DMS153 treated with DMSO at 0.1 percent for 48 hours (cell line): ENCODE measurements at regions not wholly inside any gene's neighbourhood (a gene's known extent, or its start where the extent isn't known, plus 50 kb on each side); places are given as distances from the start of the nearest gene placed in this dataset.

ENCODE experiments used
- DNase-seq: peaks from one replicate; lab custom pipeline; 2025; ENCODE audit not compliant: unreplicated experiment; lab: John Stamatoyannopoulos, UW

GRCh38 chr6:43858161-43859153 is 88.4 kb downstream of the VEGFA start:
- DNase-seq: no peak

- DNase-seq: no peak
Measured at GRCh38 chr6:43856005-43856765, 86.2 kb downstream of the VEGFA start.

- no peak for DNase-seq
Measured at GRCh38 chr6:43855247-43855646, 85.2 kb downstream of the VEGFA start.

GRCh38 chr6:43853066-43853650 is 83.1 kb downstream of the VEGFA start:
- DNase-seq: no peak

GRCh38 chr6:43852350-43852864 is 82.4 kb downstream of the VEGFA start:
- DNase-seq: no peak

- no peak for DNase-seq
Measured at GRCh38 chr6:43851204-43851865, 81.3 kb downstream of the VEGFA start.

GRCh38 chr6:43850314-43851203 is 80.5 kb downstream of the VEGFA start:
- no peak for DNase-seq

GRCh38 chr6:43849844-43850243 is 79.8 kb downstream of the VEGFA start:
- DNase-seq: no peak

GRCh38 chr6:43848671-43849391 is 78.8 kb downstream of the VEGFA start:
- no peak for DNase-seq

GRCh38 chr6:43847741-43848630 is 78.0 kb downstream of the VEGFA start:
- no peak for DNase-seq

GRCh38 chr6:43846556-43846955 is 76.5 kb downstream of the VEGFA start:
- DNase-seq: no peak

- DNase-seq: no peak
Measured at GRCh38 chr6:43845646-43846045, 75.6 kb downstream of the VEGFA start.

GRCh38 chr6:43843669-43844171 is 73.7 kb downstream of the VEGFA start:
- no peak for DNase-seq

- no peak for DNase-seq
Measured at GRCh38 chr6:43843097-43843645, 73.2 kb downstream of the VEGFA start.

- no peak for DNase-seq
Measured at GRCh38 chr6:43842231-43842794, 72.3 kb downstream of the VEGFA start.

- DNase-seq: no peak
Measured at GRCh38 chr6:43840490-43841218, 70.6 kb downstream of the VEGFA start.
